ENCODE measurements at regions not wholly inside any gene's neighbourhood (a gene's known extent, or its start where the extent isn't known, plus 50 kb on each side); places are given as distances from the start of the nearest gene placed in this dataset.
"Not testable (repeated sequence)": the region's sequence is repeated elsewhere in the genome, so short reads cannot be mapped to it uniquely, and the experiment has no call there.

- DNase-seq (ENCODE audit: extremely low spot score, unreplicated experiment); H3K36me3 Mint-ChIP-seq (ENCODE audit: unreplicated experiment); H3K4me1 Mint-ChIP-seq (ENCODE audit: unreplicated experiment); H3K27ac Mint-ChIP-seq (ENCODE audit: unreplicated experiment); H3K9me3 Mint-ChIP-seq (ENCODE audit: unreplicated experiment); H3K27me3 Mint-ChIP-seq (ENCODE audit: unreplicated experiment); H3K4me3 Mint-ChIP-seq (ENCODE audit: unreplicated experiment): not testable (repeated sequence)
These were observed 174.8 kb downstream of the COL12A1 start for GRCh38 chr6:75031102-75031501.

GRCh38 chr6:75029333-75029732, 176.5 kb downstream of the COL12A1 start:
- no peak for DNase-seq (ENCODE audit: extremely low spot score, unreplicated experiment)
- TF ChIP-seq CTCF (IDR thresholded peaks at IDR 0.05) = no peak
- H3K4me3 Mint-ChIP-seq (ENCODE audit: unreplicated experiment) = no peak overlapping the region
- H3K4me1 Mint-ChIP-seq (ENCODE audit: unreplicated experiment) = peaks cover 20% of the 10 kb centered on the region
- no peak overlapping the region for H3K27ac Mint-ChIP-seq (ENCODE audit: unreplicated experiment)
- H3K27me3 Mint-ChIP-seq (ENCODE audit: unreplicated experiment) = no peaks in the 10 kb centered on the region
- peaks cover 4% of the 10 kb centered on the region for H3K36me3 Mint-ChIP-seq (ENCODE audit: unreplicated experiment)
- peaks cover 4% of the 10 kb centered on the region for H3K9me3 Mint-ChIP-seq (ENCODE audit: unreplicated experiment)

DNA sequence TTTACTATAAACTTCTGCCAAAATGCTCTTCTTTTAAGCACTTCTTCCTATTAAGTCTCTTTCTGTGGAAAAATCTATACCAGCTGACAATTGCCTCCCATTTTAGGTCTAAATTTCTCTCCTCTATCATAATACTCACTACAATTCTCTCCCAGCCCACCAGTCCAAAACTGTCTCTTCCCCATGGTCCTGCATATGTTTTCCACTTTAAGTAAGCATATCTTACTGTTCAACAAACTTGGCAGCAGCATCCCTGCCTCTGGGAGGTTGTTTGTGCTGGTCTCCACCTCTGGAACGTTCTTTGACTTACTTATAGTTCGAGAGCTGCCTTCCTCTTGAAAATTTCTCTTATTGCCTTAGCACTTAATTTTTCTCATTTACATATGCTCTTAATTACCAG, 180.5 kb downstream of the COL12A1 start:
- Mint-ChIP-seq H3K9me3 (ENCODE audit: unreplicated experiment) (no peaks in the 10 kb centered on the region), H3K4me3 (ENCODE audit: unreplicated experiment) (no peak overlapping the region), H3K27me3 (ENCODE audit: unreplicated experiment) (no peaks in the 10 kb centered on the region), H3K36me3 (ENCODE audit: unreplicated experiment) (peaks cover 3% of the 10 kb centered on the region), H3K4me1 (ENCODE audit: unreplicated experiment) (peaks cover 34% of the 10 kb centered on the region), H3K27ac (ENCODE audit: unreplicated experiment) (peak overlapping the region; percentile 78)
- DNase-seq (ENCODE audit: extremely low spot score, unreplicated experiment) = no peak
- TF ChIP-seq CTCF (IDR thresholded peaks at IDR 0.05) = no peak

DNA sequence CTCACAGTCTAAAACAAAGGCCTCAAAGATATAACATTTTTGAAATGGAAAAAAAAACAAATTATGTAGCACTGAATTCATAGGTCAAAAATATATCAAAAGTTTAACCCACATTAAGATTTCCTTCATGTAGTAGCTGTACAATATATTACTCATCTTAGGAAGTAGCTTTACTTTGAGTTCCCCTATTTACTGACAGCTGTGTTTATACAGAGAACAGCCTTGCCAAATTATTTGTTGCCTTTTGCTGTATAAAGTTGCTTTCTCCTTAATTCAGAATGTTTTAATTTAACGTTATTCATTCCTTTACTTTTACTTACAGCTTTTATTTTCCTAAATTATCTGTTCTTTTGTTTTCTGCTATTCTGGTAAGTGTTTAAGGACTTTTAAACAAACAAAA, 181.0 kb downstream of the COL12A1 start:
- DNase-seq (ENCODE audit: extremely low spot score, unreplicated experiment) = no peak
- Mint-ChIP-seq H3K27me3 (ENCODE audit: unreplicated experiment) (no peaks in the 10 kb centered on the region), H3K36me3 (ENCODE audit: unreplicated experiment) (peaks cover 3% of the 10 kb centered on the region), H3K9me3 (ENCODE audit: unreplicated experiment) (peaks cover 1% of the 10 kb centered on the region), H3K4me1 (ENCODE audit: unreplicated experiment) (peaks cover 36% of the 10 kb centered on the region), H3K4me3 (ENCODE audit: unreplicated experiment) (no peak overlapping the region), H3K27ac (ENCODE audit: unreplicated experiment) (peak overlapping the region; percentile 78)
- no peak for TF ChIP-seq CTCF (IDR thresholded peaks at IDR 0.05)

DNA sequence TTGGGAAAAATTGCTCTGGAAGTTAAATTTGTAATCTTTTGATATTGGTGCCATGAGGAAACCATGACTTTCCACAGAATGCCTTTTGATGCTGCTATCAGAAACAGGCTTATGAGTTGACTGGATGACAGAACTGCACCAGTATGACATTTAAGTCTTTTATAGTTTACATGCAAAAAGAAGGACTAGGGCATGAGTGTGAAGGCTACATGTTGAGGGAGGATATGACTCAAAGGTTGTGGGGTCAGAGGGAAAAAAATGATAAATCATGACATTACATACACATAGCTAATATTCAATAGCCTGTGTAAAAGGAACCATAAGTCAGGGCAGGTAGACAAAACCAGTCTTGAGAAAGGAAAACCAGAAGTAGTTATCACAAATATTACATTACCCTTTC, 182.2 kb downstream of the COL12A1 start:
- no peak for DNase-seq (ENCODE audit: extremely low spot score, unreplicated experiment)
- H3K4me1 Mint-ChIP-seq (ENCODE audit: unreplicated experiment) = peaks cover 33% of the 10 kb centered on the region
- peaks cover 6% of the 10 kb centered on the region for H3K36me3 Mint-ChIP-seq (ENCODE audit: unreplicated experiment)
- TF ChIP-seq CTCF (IDR thresholded peaks at IDR 0.05) = no peak
- H3K27me3 Mint-ChIP-seq (ENCODE audit: unreplicated experiment) = no peaks in the 10 kb centered on the region
- H3K9me3 Mint-ChIP-seq (ENCODE audit: unreplicated experiment) = peaks cover 6% of the 10 kb centered on the region
- H3K4me3 Mint-ChIP-seq (ENCODE audit: unreplicated experiment) = no peak overlapping the region
- H3K27ac Mint-ChIP-seq (ENCODE audit: unreplicated experiment) = no peak overlapping the region

DNA sequence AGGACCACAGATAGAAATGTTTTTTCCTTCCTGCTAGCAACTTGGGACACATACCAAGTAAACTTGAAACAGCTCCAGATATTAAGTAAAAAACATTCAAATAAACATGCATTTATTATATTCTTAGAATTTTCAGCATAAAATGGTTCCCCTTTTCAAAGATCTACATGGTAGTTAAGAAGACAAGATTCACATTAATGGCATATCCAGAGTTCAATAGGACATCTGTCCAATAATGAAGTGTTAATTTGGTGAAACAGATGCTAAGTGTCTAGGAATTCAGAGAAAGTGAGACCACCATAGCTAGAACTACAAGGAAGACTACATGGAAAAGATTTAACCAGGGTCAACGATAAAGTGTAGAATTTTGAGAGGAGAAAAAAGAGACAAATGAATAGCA, 184.9 kb downstream of the COL12A1 start:
- Mint-ChIP-seq H3K36me3 (ENCODE audit: unreplicated experiment) (peaks cover 6% of the 10 kb centered on the region), H3K4me1 (ENCODE audit: unreplicated experiment) (peaks cover 31% of the 10 kb centered on the region), H3K27ac (ENCODE audit: unreplicated experiment) (no peak overlapping the region), H3K4me3 (ENCODE audit: unreplicated experiment) (no peak overlapping the region), H3K27me3 (ENCODE audit: unreplicated experiment) (no peaks in the 10 kb centered on the region), H3K9me3 (ENCODE audit: unreplicated experiment) (peaks cover 6% of the 10 kb centered on the region)
- TF ChIP-seq CTCF (IDR thresholded peaks at IDR 0.05) = no peak
- no peak for DNase-seq (ENCODE audit: extremely low spot score, unreplicated experiment)
